SK-N-SH treated with all-trans-retinoic acid at 6 μM for 48 hours (cell line): ENCODE measurements at regions not wholly inside any gene's neighbourhood (a gene's known extent, or its start where the extent isn't known, plus 50 kb on each side); places are given as distances from the start of the nearest gene placed in this dataset.

ENCODE experiments used
- ARNTL ChIP-seq: fragments of 450-650 bp; formaldehyde crosslinking; IDR thresholded peaks from 2 replicates; pipeline ENCODE4 v1.5.0; 2020; ENCODE audit warnings: low read depth, mild to moderate bottlenecking, moderate library complexity, borderline replicate concordance
- GLIS3 ChIP-seq: fragments of 250-450 bp; sonication (Bioruptor Pico); IDR thresholded peaks from 2 replicates; pipeline ENCODE4 v1.5.0; 2020; ENCODE audit warnings: mild to moderate bottlenecking, moderate library complexity
- RARB ChIP-seq: fragments of 250-450 bp; sonication (Bioruptor Pico); IDR thresholded peaks from 2 replicates; pipeline ENCODE4 v1.8.0; 2021; ENCODE audit warnings: mild to moderate bottlenecking, moderate library complexity
- SNAI2 ChIP-seq: fragments of 250-450 bp; sonication (Bioruptor Pico); IDR thresholded peaks from 2 replicates; pipeline ENCODE4 v1.5.0; 2020; ENCODE audit warnings: mild to moderate bottlenecking, moderate library complexity
- TOX ChIP-seq: fragments of 250-450 bp; sonication (Bioruptor Pico); IDR thresholded peaks from 2 replicates; pipeline ENCODE4 v1.8.0; 2021; ENCODE audit warnings: mild to moderate bottlenecking, moderate library complexity, borderline replicate concordance
- ZFP3 ChIP-seq: fragments of 250-450 bp; sonication (Bioruptor Pico); IDR thresholded peaks from 2 replicates; pipeline ENCODE4 v1.5.0; 2020; ENCODE audit warnings: mild to moderate bottlenecking, moderate library complexity
- ZFP30 ChIP-seq: fragments of 450-650 bp; formaldehyde crosslinking; IDR thresholded peaks from 2 replicates; pipeline ENCODE4 v1.5.0; 2022; ENCODE audit warnings: mild to moderate bottlenecking, moderate library complexity
- ZNF70 ChIP-seq: fragments of 450-650 bp; formaldehyde crosslinking; IDR thresholded peaks from 2 replicates; pipeline ENCODE4 v1.5.0; 2020; ENCODE audit warnings: mild to moderate bottlenecking, moderate library complexity
- TF ChIP-seq, protein P1 (sequence below): fragments of 250-450 bp; sonication (Bioruptor Pico); IDR thresholded peaks from 2 replicates; pipeline ENCODE4 v1.8.0; 2020; ENCODE audit warnings: mild to moderate bottlenecking, moderate library complexity, borderline replicate concordance
- TF ChIP-seq, protein P2 (sequence below): fragments of 250-450 bp; sonication (Bioruptor Pico); IDR thresholded peaks from 2 replicates; pipeline ENCODE4 v1.8.0; 2021; ENCODE audit warnings: low read depth, mild to moderate bottlenecking, moderate library complexity, borderline replicate concordance
- TF ChIP-seq, protein P3 (sequence below): fragments of 250-450 bp; sonication (Bioruptor Pico); IDR thresholded peaks from 2 replicates; pipeline ENCODE4 v1.5.1; 2021; ENCODE audit warnings: mild to moderate bottlenecking, moderate library complexity
- TF ChIP-seq, protein P4 (sequence below): fragments of 250-450 bp; sonication (Bioruptor Pico); IDR thresholded peaks from 2 replicates; pipeline ENCODE4 v1.5.1; 2020; ENCODE audit warnings: low read depth, mild to moderate bottlenecking, moderate library complexity

DNA sequence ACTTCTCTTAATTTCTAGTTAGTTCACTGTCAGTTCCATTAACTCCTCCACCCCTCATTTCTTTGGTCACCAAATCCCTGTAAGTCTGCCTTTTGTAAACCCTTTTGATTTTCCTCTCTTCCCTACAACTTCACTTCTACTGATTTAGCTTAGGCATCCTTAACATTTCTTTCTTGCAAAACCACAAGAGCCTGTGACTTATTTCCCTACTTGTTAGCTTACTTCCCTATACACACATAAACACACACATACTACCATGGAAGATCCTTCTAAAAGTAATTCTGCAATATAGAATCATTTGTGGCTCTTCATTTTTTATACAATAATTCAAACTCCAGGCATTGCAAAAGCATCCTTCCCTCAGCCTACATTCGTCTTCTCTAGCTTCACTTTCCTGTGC, 494.3 kb upstream of the USP15 start:
- TF ChIP-seq, protein P1, sequence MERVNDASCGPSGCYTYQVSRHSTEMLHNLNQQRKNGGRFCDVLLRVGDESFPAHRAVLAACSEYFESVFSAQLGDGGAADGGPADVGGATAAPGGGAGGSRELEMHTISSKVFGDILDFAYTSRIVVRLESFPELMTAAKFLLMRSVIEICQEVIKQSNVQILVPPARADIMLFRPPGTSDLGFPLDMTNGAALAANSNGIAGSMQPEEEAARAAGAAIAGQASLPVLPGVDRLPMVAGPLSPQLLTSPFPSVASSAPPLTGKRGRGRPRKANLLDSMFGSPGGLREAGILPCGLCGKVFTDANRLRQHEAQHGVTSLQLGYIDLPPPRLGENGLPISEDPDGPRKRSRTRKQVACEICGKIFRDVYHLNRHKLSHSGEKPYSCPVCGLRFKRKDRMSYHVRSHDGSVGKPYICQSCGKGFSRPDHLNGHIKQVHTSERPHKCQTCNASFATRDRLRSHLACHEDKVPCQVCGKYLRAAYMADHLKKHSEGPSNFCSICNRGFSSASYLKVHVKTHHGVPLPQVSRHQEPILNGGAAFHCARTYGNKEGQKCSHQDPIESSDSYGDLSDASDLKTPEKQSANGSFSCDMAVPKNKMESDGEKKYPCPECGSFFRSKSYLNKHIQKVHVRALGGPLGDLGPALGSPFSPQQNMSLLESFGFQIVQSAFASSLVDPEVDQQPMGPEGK (CRISPR knock-in tag): no peak
- TF ChIP-seq RARB (CRISPR knock-in tag) (no peak), ZNF70 (CRISPR knock-in tag) (no peak), TOX (no peak), ARNTL (CRISPR knock-in tag) (no peak), ZFP3 (CRISPR knock-in tag) (no peak), GLIS3 (CRISPR knock-in tag) (no peak), ZFP30 (CRISPR knock-in tag) (no peak), SNAI2 (CRISPR knock-in tag) (no peak)
- TF ChIP-seq, protein P2, sequence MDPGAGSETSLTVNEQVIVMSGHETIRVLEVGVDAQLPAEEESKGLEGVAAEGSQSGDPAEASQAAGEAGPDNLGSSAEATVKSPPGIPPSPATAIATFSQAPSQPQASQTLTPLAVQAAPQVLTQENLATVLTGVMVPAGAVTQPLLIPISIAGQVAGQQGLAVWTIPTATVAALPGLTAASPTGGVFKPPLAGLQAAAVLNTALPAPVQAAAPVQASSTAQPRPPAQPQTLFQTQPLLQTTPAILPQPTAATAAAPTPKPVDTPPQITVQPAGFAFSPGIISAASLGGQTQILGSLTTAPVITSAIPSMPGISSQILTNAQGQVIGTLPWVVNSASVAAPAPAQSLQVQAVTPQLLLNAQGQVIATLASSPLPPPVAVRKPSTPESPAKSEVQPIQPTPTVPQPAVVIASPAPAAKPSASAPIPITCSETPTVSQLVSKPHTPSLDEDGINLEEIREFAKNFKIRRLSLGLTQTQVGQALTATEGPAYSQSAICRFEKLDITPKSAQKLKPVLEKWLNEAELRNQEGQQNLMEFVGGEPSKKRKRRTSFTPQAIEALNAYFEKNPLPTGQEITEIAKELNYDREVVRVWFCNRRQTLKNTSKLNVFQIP: no peak
- TF ChIP-seq, protein P3, sequence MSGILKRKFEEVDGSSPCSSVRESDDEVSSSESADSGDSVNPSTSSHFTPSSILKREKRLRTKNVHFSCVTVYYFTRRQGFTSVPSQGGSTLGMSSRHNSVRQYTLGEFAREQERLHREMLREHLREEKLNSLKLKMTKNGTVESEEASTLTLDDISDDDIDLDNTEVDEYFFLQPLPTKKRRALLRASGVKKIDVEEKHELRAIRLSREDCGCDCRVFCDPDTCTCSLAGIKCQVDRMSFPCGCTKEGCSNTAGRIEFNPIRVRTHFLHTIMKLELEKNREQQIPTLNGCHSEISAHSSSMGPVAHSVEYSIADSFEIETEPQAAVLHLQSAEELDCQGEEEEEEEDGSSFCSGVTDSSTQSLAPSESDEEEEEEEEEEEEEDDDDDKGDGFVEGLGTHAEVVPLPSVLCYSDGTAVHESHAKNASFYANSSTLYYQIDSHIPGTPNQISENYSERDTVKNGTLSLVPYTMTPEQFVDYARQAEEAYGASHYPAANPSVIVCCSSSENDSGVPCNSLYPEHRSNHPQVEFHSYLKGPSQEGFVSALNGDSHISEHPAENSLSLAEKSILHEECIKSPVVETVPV (CRISPR knock-in tag): no peak
- TF ChIP-seq, protein P4, sequence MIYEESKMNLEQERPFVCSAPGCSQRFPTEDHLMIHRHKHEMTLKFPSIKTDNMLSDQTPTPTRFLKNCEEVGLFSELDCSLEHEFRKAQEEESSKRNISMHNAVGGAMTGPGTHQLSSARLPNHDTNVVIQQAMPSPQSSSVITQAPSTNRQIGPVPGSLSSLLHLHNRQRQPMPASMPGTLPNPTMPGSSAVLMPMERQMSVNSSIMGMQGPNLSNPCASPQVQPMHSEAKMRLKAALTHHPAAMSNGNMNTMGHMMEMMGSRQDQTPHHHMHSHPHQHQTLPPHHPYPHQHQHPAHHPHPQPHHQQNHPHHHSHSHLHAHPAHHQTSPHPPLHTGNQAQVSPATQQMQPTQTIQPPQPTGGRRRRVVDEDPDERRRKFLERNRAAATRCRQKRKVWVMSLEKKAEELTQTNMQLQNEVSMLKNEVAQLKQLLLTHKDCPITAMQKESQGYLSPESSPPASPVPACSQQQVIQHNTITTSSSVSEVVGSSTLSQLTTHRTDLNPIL: no peak
